Vagina (tissue), 2 donors: ENCODE measurements at regions not wholly inside any gene's neighbourhood (a gene's known extent, or its start where the extent isn't known, plus 50 kb on each side); places are given as distances from the start of the nearest gene placed in this dataset.

ENCODE experiments used
- CTCF ChIP-seq, 3 experiments: fragments of 450-650 bp in 2 of 3; fragments of 200-600 bp in 1 of 3; sonication (generic) in 1 of 3; IDR thresholded peaks; one replicate each; pipeline ENCODE4 v1.5.1; 2017 to 2019; ENCODE audit warnings: antibody characterized with exemption in 3 of 3, mild to moderate bottlenecking in 2 of 3, moderate library complexity in 2 of 3
- POLR2A ChIP-seq, 2 donors: fragments of 450-650 bp; IDR thresholded peaks; one replicate each; pipeline ENCODE4 v1.6.1; 2017; ENCODE audit warnings: antibody characterized with exemption in 2 of 2, mild to moderate bottlenecking in 2 of 2, moderate library complexity in 2 of 2
- POLR2AphosphoS5 ChIP-seq, 2 donors: sonication (generic); formaldehyde crosslinking; IDR thresholded peaks; one replicate each; pipeline ENCODE4 v1.9.0; 2017; ENCODE audit warnings: antibody characterized with exemption in 2 of 2, mild to moderate bottlenecking in 2 of 2, low read depth in 1 of 2; ENCODE audit not compliant: insufficient read depth in 1 of 2

- TF ChIP-seq POLR2A (IDR thresholded peaks at IDR 0.05), result no peak
- no peak for TF ChIP-seq CTCF (IDR thresholded peaks at IDR 0.05)
- TF ChIP-seq POLR2AphosphoS5 (IDR thresholded peaks at IDR 0.05; ENCODE audit: insufficient read depth in 1 of 2, low read depth in 1 of 2), result no peak
These were observed 82.4 kb upstream of the ANO1 start for GRCh38 chr11:69995697-69996096.
